ENCODE measurements at regions not wholly inside any gene's neighbourhood (a gene's known extent, or its start where the extent isn't known, plus 50 kb on each side); places are given as distances from the start of the nearest gene placed in this dataset.
A peak's percentile ranks its signal among the peaks of the same experiment; 100 is the strongest.

- TF ChIP-seq PRDM15 (CRISPR knock-in tag; IDR thresholded peaks at IDR 0.05) (no peak), E2F5 (CRISPR knock-in tag; IDR thresholded peaks at IDR 0.05) (no peak), JUN (CRISPR knock-in tag; IDR thresholded peaks at IDR 0.05) (no peak), ZNF317 (CRISPR knock-in tag; IDR thresholded peaks at IDR 0.05; ENCODE audit: borderline replicate concordance, low read depth) (no peak)
- TF ChIP-seq, protein P1, sequence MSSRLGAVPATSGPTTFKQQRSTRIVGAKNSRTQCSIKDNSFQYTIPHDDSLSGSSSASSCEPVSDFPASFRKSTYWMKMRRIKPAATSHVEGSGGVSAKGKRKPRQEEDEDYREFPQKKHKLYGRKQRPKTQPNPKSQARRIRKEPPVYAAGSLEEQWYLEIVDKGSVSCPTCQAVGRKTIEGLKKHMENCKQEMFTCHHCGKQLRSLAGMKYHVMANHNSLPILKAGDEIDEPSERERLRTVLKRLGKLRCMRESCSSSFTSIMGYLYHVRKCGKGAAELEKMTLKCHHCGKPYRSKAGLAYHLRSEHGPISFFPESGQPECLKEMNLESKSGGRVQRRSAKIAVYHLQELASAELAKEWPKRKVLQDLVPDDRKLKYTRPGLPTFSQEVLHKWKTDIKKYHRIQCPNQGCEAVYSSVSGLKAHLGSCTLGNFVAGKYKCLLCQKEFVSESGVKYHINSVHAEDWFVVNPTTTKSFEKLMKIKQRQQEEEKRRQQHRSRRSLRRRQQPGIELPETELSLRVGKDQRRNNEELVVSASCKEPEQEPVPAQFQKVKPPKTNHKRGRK (CRISPR knock-in tag; IDR thresholded peaks at IDR 0.05; ENCODE audit: borderline replicate concordance) = no peak
- TF ChIP-seq, protein P2, sequence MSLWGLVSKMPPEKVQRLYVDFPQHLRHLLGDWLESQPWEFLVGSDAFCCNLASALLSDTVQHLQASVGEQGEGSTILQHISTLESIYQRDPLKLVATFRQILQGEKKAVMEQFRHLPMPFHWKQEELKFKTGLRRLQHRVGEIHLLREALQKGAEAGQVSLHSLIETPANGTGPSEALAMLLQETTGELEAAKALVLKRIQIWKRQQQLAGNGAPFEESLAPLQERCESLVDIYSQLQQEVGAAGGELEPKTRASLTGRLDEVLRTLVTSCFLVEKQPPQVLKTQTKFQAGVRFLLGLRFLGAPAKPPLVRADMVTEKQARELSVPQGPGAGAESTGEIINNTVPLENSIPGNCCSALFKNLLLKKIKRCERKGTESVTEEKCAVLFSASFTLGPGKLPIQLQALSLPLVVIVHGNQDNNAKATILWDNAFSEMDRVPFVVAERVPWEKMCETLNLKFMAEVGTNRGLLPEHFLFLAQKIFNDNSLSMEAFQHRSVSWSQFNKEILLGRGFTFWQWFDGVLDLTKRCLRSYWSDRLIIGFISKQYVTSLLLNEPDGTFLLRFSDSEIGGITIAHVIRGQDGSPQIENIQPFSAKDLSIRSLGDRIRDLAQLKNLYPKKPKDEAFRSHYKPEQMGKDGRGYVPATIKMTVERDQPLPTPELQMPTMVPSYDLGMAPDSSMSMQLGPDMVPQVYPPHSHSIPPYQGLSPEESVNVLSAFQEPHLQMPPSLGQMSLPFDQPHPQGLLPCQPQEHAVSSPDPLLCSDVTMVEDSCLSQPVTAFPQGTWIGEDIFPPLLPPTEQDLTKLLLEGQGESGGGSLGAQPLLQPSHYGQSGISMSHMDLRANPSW (CRISPR knock-in tag; conservative IDR thresholded peaks at IDR 0.05; ENCODE audit: low read depth) = no peak
Measured at GRCh38 chr17:70848785-70849184, 679.5 kb downstream of the KCNJ2 start (continued).

DNA sequence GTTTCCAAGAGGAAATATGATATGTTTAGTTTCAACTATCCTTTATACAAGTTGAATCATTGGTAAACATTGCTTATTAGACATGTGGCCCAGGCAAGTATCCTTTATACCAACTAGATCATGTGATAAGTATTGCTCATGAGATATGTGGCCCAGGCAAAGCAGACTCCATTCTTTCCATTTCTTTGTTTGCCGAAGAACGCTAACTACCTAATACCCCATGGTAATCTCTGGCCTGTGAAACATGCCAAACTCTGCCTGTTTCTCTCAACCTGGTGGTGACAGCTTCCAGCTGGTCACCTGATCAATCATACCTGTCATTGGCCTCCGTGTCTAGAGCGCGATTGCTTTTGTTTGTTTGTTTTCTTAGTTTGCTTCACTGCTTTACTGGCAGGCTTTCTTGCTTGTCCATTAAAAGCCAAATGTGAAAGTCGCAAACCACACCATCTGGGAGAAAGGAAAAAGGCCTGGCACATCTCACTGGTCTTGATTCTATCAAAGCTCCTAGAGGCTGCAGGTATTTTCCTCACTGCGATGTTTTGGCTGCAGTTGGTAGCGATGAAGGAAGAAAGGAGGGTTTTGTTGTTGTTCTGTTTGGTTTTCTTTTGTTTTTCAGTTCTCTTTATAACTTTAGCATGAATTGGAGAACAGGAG is 686.2 kb downstream of the KCNJ2 start:
- Mint-ChIP-seq H3K27ac (no peak overlapping the region), H3K9me3 (peaks cover 16% of the 10 kb centered on the region), H3K27me3 (ENCODE audit: low read depth) (no peaks in the 10 kb centered on the region), H3K36me3 (peaks cover 10% of the 10 kb centered on the region), H3K4me1 (peaks cover 10% of the 10 kb centered on the region), H3K4me3 (no peak overlapping the region)
- CTCF ChIA-PET = no interaction called here
- TF ChIP-seq CBFB (CRISPR knock-in tag; IDR thresholded peaks at IDR 0.05; ENCODE audit: low read depth) (no peak), TEAD4 (CRISPR knock-in tag; IDR thresholded peaks at IDR 0.05) (no peak), USF2 (CRISPR knock-in tag; IDR thresholded peaks at IDR 0.05) (peak; percentile 20; the same call in 1 of the 2 replicates)
- ATAC-seq (no peak), DNase-seq (ENCODE audit: low spot score) (no peak)
- POLR2A ChIA-PET = no interaction called here

GRCh38 chr17:70857351-70857750 is 688.0 kb downstream of the KCNJ2 start:
- Mint-ChIP-seq H3K27me3 (ENCODE audit: low read depth) (no peaks in the 10 kb centered on the region), H3K36me3 (peaks cover 27% of the 10 kb centered on the region), H3K27ac (no peak overlapping the region), H3K9me3 (peaks cover 34% of the 10 kb centered on the region), H3K4me3 (no peak overlapping the region), H3K4me1 (peaks cover 13% of the 10 kb centered on the region)
- ChIA-PET CTCF (no interaction called here), POLR2A (no interaction called here)
- DNase-seq (ENCODE audit: low spot score) (no peak), ATAC-seq (no peak)
- TF ChIP-seq, protein P3, sequence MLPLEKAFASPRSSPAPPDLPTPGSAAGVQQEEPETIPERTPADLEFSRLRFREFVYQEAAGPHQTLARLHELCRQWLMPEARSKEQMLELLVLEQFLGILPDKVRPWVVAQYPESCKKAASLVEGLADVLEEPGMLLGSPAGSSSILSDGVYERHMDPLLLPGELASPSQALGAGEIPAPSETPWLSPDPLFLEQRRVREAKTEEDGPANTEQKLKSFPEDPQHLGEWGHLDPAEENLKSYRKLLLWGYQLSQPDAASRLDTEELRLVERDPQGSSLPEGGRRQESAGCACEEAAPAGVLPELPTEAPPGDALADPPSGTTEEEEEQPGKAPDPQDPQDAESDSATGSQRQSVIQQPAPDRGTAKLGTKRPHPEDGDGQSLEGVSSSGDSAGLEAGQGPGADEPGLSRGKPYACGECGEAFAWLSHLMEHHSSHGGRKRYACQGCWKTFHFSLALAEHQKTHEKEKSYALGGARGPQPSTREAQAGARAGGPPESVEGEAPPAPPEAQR (CRISPR knock-in tag; IDR thresholded peaks at IDR 0.05) = no peak
- TF ChIP-seq PRDM15 (CRISPR knock-in tag; IDR thresholded peaks at IDR 0.05) = no peak
- TF ChIP-seq ZMAT4 (CRISPR knock-in tag; IDR thresholded peaks at IDR 0.05) = no peak
- no peak for TF ChIP-seq JUN (CRISPR knock-in tag; IDR thresholded peaks at IDR 0.05)
- no peak for TF ChIP-seq NR2C2 (CRISPR knock-in tag; IDR thresholded peaks at IDR 0.05)
- no peak for TF ChIP-seq NR1H2 (CRISPR knock-in tag; IDR thresholded peaks at IDR 0.05)
- TF ChIP-seq, protein P4, sequence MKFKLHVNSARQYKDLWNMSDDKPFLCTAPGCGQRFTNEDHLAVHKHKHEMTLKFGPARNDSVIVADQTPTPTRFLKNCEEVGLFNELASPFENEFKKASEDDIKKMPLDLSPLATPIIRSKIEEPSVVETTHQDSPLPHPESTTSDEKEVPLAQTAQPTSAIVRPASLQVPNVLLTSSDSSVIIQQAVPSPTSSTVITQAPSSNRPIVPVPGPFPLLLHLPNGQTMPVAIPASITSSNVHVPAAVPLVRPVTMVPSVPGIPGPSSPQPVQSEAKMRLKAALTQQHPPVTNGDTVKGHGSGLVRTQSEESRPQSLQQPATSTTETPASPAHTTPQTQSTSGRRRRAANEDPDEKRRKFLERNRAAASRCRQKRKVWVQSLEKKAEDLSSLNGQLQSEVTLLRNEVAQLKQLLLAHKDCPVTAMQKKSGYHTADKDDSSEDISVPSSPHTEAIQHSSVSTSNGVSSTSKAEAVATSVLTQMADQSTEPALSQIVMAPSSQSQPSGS (CRISPR knock-in tag; IDR thresholded peaks at IDR 0.05; ENCODE audit: borderline replicate concordance, low read depth) = no peak
- TF ChIP-seq CBFB (CRISPR knock-in tag; IDR thresholded peaks at IDR 0.05; ENCODE audit: low read depth) = no peak
